ENCODE measurements at regions not wholly inside any gene's neighbourhood (a gene's known extent, or its start where the extent isn't known, plus 50 kb on each side); places are given as distances from the start of the nearest gene placed in this dataset.
A peak's percentile ranks its signal among the peaks of the same experiment; 100 is the strongest.

DNA sequence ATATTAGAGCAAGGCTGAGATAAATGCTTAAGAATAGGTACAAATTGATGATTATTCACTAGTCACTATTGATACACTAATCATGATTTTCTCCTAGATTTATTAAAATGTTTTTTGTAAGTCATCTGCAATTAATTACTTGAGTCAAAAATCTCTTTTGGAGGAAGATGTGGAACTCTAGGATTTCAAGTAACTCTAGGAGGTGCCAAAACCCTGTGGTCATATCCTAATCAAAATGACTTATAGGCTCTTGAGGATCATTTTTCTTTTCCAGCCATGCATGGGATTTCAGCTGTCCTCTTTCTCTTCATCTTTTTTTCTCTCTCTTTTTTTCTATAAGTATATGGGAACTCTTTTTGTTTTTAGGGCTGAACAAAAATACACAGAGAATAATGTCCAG, 141.8 kb upstream of the CD180 start:
- in situ Hi-C loops (cut with HindIII; ENCODE audit: low sequenced_read_pairs): no loop called here

DNA sequence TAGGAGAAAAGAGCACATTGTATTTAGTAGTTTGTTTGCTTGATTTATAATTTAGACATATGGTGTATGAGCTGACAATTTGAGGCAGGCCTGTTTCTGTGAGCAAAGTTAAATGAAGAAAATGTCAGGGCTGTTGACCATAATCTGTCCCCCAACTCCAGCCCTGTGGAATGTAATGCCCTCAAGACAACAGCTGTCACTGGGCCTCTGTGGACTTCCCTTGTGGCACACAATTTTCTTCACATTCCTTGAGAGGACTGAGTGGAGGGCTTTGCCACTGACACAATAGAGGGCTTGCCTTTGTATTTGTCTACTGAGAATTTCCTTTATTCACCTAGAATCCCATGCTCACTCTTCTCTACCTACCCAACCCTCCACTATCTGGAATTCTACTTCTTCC, 141.2 kb upstream of the CD180 start:
- in situ Hi-C loops (cut with HindIII; ENCODE audit: low sequenced_read_pairs): no loop called here

More for the DNA sequence above, 141.8 kb upstream of the CD180 start:
- peak; percentile 25 for DNase-seq (ENCODE audit: low spot score)

DNA sequence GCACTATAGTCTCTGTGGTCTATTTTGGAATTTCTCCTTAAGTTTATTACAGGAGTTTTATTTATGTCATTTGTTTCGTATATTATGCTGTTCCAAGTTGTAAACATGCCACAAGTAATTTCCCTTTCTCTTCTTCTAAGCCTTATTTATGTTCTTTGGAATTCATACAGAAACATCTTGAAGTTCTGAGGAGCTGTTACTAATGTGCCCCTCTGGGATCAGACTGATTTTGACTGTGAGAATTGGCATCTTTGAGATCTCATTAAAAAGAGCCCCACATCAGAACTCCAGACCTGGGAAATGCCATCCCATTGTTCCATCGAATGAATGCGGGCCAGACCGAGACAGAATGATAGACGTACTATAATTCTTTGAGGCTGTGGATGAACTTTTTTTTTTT, 138.8 kb upstream of the CD180 start:
- DNase-seq (ENCODE audit: low spot score): no peak
- in situ Hi-C loops (cut with HindIII; ENCODE audit: low sequenced_read_pairs): no loop called here

More for the DNA sequence above, 141.2 kb upstream of the CD180 start:
- DNase-seq (ENCODE audit: low spot score): no peak

DNA sequence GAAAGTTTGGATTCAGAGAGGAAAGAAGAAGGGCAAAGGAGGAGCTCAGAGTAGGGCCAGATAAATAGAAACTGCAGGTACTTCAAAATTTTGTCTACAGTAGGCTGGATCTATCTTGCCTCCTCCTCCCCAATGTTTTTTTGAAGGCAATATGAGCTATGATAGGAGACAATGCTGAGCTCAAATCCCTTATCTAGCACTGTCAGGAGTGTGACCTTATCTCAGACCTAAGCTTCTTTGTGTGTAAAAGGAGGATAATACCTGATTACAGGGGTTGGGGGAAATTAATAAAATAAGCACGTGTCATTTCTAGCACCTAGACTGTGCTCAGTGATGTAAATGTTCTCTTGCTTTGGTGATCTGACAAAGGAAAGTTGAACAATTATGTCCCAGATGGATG, 137.8 kb upstream of the CD180 start:
- in situ Hi-C loops (cut with HindIII; ENCODE audit: low sequenced_read_pairs): no loop called here
- no peak for DNase-seq (ENCODE audit: low spot score)

DNA sequence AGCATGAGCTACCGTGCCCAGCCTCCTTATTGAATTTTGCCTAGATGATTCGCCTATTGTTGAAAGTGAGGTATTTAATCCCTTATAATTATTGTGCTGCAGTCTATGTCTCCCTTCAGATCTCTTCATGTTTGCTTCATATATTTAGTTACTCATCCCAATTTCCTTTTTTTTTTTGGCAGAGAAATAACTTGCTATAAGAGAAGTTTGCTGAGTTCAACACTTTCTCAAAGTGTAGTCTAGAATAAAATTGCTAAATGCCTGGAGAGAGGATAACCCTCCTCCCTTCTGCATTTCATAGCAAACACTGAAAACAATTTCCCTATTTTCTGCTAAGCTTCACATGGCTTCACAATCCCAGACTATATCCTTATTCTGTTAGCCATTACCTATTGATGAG, 136.6 kb upstream of the CD180 start:
- DNase-seq (ENCODE audit: low spot score): no peak
- in situ Hi-C loops (cut with HindIII; ENCODE audit: low sequenced_read_pairs): no loop called here

DNA sequence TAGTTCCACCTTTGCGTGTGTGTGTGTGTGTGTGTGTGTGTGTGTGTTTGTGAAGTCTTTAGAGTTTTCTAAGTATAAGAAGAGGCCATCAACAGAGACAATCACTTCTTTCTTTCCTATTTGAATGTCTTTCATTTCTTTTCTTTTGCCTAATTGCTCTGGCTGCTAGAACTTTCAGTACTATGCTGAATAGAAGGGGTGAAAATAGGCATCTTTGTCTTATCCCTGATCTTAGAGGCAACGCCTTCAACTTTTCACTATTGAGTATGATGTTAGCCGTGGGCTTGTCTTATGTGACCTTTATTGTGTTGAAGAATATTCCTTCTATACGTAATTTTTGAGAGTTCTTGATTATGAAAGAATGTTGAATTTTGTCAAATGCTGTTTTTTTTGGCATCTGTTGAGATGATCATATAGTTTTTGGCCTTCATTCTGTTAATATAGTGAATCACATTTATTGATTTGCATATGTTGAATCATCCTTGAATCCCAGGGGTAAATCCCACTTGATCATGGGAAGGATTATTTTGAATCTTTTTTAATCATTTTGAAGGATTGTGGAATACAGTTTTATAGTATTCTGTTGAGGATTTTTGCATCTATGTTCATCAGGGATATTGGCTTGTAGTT, 134.8 kb upstream of the CD180 start:
- in situ Hi-C loops (cut with HindIII; ENCODE audit: low sequenced_read_pairs): no loop called here
- DNase-seq (ENCODE audit: low spot score): no peak

DNA sequence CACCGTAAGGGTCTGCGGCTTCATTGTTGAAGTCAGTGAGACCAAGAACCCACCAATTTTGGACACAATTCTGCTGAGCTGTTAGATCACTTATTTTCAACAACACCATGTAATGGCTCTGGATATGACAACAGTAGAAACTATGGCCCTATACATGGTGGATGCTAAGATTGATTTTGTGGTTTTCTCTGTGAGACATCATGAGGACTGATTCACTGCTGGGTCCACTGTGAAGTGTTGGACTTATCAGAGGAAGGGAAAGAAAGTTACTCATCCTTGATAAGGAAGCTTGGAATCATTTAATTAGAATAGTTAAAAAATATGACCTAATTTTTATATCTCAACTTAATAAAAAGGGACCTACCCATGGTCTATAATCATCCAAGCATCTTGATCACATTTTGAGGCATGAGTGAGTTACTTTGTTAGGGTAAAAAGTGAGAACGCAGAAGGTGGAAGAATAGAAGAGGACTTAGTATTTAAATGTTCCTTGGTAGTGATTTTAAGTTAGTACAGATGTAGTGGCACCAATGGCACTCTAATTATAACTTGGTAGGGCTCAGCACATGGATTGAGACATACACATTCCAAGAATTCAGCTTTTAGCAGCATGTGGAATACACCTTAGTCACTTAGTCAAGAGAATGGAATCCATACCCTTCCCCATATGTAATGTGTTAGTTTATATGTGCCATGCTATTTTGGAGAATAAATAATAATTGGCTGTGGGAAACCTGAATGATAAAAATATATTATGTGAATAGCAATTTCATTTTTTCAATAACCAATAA, 123.5 kb upstream of the CD180 start:
- DNase-seq (ENCODE audit: low spot score): no peak
- in situ Hi-C loops (cut with HindIII; ENCODE audit: low sequenced_read_pairs): no loop called here

DNA sequence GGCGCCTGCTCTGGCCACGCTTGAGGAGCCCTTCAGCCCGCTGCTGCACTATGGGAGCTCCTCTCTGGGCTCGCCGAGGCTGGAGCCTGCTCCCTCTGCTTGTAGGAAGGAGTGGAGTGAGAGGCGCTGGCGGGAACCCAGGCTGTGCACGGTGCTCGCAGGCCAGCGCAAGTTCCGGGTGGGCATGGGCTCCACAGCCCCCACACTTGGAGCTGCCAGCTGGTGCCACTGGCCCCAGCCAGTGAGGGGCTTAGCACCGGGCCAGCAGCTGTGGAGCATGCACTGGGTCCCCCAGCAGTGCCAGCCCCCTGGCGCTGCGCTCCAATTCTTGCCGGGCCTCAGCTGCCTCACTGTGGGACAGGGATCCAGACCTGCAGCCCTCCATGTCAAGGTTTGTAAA, 122.1 kb upstream of the CD180 start:
- in situ Hi-C loops (cut with HindIII; ENCODE audit: low sequenced_read_pairs): no loop called here
- no peak for DNase-seq (ENCODE audit: low spot score)

DNA sequence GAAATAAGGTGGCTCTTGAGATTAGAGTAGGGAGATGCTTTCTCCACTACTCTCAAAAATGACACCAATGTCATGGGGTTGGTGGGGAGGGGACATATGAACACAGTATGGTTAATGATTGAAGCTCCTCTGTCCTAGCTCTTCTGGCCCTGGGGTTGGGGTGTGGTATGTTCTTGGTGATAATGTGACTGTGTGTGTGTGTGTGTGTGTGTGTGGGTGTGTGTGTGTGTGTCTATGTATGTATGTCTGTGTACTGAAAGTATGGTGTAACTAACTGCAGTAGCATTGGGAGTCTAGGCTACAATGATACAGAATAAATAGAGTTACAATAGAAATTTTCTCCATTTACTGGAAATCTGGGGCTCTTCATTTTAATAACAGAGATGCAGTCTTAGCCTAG, 121.0 kb upstream of the CD180 start:
- DNase-seq (ENCODE audit: low spot score): no peak
- in situ Hi-C loops (cut with HindIII; ENCODE audit: low sequenced_read_pairs): no loop called here

DNA sequence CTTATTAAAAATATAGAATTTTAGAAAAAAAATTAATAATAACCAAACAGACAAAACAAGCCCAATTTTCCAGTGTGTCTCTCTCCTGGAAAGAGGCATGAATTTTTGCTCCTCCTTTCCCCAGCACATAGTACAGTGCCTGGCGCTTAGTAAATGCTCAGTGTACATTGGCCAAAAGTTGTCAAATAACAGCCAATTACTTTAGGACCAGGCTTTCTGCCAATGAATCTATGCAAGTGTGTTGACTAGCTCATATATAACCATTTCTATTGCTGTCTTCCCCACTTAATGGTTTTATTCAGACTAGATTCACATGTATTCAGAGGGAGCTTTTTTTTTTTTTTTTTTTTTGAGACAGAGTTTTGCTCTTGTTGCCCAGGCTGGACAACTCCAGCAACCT, 120.1 kb upstream of the CD180 start:
- in situ Hi-C loops (cut with HindIII; ENCODE audit: low sequenced_read_pairs): no loop called here
- no peak for DNase-seq (ENCODE audit: low spot score)

DNA sequence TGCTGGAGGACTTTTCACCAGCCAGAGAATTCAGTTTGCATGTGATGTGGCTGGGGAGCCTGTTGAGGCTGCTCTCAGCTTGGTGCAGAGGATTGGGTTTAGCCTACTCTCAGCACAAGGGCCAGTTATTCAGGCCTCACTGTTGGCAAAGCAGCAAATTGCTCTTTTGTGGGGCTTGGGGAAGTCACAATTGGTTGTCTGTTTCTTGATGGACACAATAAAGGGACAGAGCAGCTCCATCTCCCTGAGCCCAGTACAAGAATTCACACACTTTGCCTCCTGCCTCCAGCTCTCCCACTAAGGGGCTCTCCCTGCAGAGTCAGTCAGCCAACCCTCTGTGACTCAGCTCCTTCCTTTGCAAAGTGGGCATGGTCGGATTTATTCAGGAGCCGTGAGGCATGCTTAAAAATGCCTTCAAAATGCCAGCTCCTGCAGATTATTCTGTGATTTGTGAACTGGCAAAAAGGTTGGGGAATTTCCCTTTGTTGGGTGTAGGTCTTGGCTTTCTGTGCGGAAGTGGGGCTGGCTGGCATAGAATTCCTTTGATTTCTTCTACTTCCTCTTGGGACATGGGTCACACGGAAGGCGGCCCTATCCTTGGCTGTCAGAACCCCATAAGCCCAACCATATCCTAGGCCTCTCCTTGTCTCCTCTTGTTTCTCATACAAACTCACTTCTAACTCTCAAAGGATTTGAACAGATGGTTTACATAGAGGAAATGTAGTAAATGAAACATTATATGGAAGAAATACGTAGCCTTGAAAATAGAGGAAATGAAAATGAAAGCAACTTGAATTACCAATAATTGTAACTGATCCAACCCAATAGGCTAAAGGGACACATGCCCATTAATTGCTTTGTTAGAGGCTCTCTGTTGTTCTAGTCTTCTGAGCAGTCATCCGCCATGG, 118.7 kb upstream of the CD180 start:
- peak; percentile 49 for DNase-seq (ENCODE audit: low spot score)

DNA sequence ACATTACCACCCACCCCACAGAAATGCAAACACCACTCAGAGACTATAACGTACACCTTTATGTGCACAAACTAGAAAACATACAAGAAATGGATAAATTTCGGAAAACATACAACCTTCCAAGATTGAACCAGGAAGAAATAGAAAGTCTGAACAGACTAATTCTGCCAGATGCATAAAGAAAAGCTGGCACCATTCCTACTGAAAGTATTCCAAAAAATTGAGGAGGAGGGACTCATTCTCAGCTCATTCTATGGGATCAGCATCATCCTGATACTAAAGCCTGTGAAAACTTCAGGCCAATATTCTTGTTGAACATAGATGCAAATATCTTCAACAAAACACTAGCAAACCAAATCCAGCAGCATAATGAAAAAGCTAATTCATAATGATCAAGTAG, 115.1 kb upstream of the CD180 start:
- in situ Hi-C loops (cut with HindIII; ENCODE audit: low sequenced_read_pairs): no loop called here
- no peak for DNase-seq (ENCODE audit: low spot score)

More for the DNA sequence above, 118.7 kb upstream of the CD180 start:
- in situ Hi-C loops (cut with HindIII; ENCODE audit: low sequenced_read_pairs): no loop called here

DNA sequence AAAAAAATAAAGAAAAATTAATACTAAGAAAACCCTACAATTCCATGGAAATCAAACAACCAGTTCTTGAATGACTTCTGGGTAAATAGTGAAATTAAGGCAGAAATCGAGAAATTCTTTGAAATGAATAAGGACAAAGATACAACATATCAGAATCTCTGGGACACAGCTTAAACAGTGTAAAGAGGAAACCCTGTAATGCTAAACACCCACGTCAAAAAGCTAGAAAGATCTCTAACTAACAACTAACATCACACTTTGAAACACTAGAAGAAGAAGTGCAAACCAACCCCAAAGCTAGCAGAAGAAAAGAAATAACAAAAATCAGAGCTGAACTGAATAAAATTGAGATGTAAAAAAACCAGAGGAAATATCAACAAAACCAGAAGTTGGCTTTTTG, 114.6 kb upstream of the CD180 start:
- no peak for DNase-seq (ENCODE audit: low spot score)
- in situ Hi-C loops (cut with HindIII; ENCODE audit: low sequenced_read_pairs): no loop called here

DNA sequence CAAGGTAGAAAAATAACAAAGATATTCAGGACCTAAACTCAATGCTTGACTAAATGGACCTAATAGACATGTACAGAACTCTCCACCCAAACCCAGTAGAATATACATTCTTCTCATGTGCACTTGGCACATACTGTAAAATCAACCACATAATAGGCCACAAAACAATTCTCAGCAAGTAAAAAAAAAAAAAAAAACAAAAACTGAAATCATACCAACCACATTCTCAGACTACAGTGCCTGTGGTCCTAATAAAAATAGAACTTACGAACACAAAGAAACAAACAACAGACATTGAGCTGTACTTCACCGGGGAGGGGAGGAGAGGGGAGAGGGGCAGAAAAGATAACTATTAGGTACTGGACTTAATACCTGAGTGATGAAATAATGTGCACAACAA, 114.1 kb upstream of the CD180 start:
- in situ Hi-C loops (cut with HindIII; ENCODE audit: low sequenced_read_pairs): no loop called here
- no peak for DNase-seq (ENCODE audit: low spot score)

DNA sequence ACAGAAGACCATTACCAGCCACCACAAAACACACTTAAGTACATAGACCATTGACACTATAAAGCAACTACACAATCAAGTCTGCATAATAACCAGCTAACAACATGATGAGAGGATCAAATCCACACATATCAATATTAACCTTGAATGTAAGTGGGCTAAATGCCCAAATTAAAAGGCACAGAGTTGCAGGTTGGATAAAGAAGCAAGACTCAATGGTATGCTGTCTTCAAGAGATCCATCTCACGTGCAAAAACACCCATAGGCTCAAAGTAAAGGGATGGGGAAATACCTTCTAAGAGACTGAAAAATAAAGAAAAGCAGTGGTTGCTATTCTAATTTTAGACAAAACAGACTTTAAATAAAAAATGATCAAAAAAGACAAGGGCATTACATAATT, 113.6 kb upstream of the CD180 start:
- in situ Hi-C loops (cut with HindIII; ENCODE audit: low sequenced_read_pairs): no loop called here
- DNase-seq (ENCODE audit: low spot score): no peak

DNA sequence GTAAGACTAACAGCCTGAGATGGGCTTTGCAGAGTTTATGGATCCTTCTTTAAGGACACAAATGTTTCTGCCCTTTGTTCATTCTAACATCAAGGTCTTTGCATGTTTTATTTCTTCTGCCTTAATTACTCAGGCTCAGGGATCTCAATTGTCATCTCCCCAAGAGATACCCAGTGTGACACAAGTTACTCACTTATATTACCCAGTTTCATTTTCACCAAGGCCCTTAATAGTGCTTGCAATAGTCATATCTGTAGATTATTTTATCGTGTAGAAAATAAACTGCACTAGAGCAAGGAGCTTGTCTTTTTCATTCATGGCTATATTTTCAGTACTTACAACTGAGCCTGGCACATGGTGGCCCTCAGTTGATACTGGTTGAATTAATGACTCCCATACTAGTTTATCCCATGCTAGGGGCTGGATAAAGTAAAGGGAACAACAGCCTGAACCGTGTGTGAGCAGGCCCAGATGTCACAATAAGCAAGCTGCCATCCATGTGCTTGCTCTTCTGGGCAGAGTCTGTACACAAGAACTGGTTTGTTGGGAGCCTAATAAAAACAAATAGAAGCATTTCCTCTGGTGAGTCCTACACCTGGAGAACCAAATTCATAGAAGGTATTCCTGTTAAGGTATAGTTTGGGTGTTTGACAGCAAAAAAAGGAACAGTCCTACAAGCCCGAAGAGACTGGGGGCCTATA, 112.5 kb upstream of the CD180 start:
- in situ Hi-C loops (cut with HindIII; ENCODE audit: low sequenced_read_pairs): no loop called here
- no peak for DNase-seq (ENCODE audit: low spot score)

DNA sequence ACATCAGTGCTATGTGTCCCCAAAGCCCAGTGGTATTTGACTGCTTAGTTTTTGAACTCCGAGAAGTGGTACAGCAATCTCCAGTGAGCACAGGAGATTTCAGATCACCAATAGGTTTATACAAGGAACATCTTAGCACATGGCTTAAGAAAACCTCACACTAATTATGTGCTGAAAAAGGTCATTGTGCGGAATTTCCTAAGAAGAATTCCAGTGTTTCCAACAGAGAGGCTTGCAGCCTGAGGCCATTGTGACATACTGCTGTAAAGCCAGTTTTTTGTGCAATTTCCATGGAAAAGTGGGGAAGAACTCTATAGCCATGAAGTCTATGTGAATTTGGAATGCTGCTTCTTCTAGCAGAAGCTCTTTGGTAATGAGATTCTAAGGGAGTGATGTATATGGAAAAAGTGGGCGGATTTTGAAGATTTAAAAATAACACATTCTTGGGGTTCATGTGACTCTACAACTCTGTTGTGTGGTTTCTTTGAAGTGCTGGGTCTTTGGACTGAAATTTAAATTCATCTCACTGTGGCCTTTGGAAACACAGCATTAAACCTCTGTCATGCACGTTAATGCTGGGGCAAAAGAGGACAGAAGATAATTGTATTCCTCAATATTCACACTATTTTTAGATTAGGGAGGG, 110.5 kb upstream of the CD180 start:
- in situ Hi-C loops (cut with HindIII; ENCODE audit: low sequenced_read_pairs): no loop called here
- no peak for DNase-seq (ENCODE audit: low spot score)

DNA sequence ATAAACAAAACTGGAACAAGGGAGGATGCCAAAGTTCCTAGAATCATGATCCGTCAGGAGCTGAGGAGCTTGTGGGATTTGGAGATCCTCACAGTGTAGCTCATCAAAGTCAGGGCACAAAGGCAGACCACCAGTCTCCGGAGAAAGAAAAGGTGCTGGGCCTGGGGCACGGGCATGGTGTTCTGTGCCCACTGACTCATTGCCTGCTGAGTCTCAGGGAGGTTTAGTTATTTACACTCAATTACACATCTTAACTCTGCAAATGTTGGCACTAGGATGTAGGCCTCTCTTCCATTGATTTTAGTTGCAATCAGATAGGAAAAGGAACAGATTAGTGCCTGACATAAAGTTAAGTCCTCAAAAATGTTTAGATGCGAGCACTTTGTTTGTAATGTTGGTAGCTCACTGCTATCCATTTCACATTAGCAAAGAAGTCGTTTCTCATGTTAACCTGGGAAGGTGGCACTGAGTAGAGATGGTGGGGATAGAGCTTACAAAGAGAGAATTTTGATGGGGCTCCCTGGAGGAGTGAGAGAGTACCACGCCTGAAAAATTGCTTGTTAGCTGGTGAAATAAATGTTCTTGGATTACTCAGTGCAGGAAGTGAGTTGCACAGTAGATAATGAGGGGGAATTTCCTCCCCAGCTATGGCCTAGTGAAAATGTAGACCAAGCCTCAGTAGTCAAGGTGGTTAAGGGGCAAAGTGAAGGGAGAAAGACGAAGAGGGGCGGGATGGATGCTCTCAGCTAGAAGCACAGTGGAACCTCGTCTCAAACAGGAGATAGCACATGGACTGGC, 109.5 kb upstream of the CD180 start:
- DNase-seq (ENCODE audit: low spot score): no peak
- in situ Hi-C loops (cut with HindIII; ENCODE audit: low sequenced_read_pairs): no loop called here
